Liver (tissue), 8 donors: ENCODE measurements at regions not wholly inside any gene's neighbourhood (a gene's known extent, or its start where the extent isn't known, plus 50 kb on each side); places are given as distances from the start of the nearest gene placed in this dataset.
"Not testable (repeated sequence)": the region's sequence is repeated elsewhere in the genome, so short reads cannot be mapped to it uniquely, and the experiment has no call there.

Experiments used
- DNase-seq: peaks from one replicate; pipeline ENCODE4 v3.0.0-alpha.2; 2017; ENCODE audit warnings: low spot score
- H3K27ac ChIP-seq, 2 donors: one replicate each; pipeline ENCODE4 v1.7.0; 2013; ENCODE audit warnings: inconsistent platforms in 2 of 2, low read length in 2 of 2, control low read depth in 1 of 2, low read depth in 1 of 2, mild to moderate bottlenecking in 1 of 2
- H3K27me3 ChIP-seq, 4 donors: one replicate each; pipeline versions ENCODE4 v1.6.1 to v1.7.0; 2013; ENCODE audit warnings: low read length in 3 of 4, inconsistent platforms in 1 of 4, mild to moderate bottlenecking in 1 of 4, moderate library complexity in 1 of 4; ENCODE audit not compliant: control insufficient read depth in 4 of 4, insufficient read depth in 4 of 4
- H3K36me3 ChIP-seq, 4 donors: one replicate each; pipeline versions ENCODE4 v1.6.1 to v1.7.0; 2013; ENCODE audit warnings: low read length in 3 of 4, mild to moderate bottlenecking in 3 of 4, low read depth in 1 of 4, moderate library complexity in 1 of 4; ENCODE audit not compliant: control insufficient read depth in 4 of 4, insufficient read depth in 3 of 4
- H3K4me1 ChIP-seq, 4 donors: one replicate each; pipeline versions ENCODE4 v1.6.1 to v1.7.0; 2013; ENCODE audit warnings: low read length in 3 of 4, mild to moderate bottlenecking in 3 of 4, moderate library complexity in 1 of 4; ENCODE audit not compliant: control insufficient read depth in 4 of 4, insufficient read depth in 4 of 4
- H3K4me3 ChIP-seq, 3 donors: one replicate each; pipeline versions ENCODE4 v1.6.1 to v1.7.0; 2013; ENCODE audit warnings: low read length in 3 of 3, control low read depth in 1 of 3, low read depth in 1 of 3, mild to moderate bottlenecking in 1 of 3
- H3K9ac ChIP-seq, 2 donors: one replicate each; pipeline ENCODE4 v1.7.0; 2013; ENCODE audit warnings: low read length in 2 of 2, mild to moderate bottlenecking in 2 of 2, moderate library complexity in 2 of 2, control low read depth in 1 of 2, low read depth in 1 of 2
- H3K9me3 ChIP-seq, 4 donors: one replicate each; pipeline versions ENCODE4 v1.6.1 to v1.7.0; 2013; ENCODE audit warnings: low read length in 3 of 4; ENCODE audit not compliant: control insufficient read depth in 4 of 4
- ATF3 ChIP-seq: IDR thresholded peaks from 2 replicates; pipeline ENCODE4 v1.6.1; 2016; ENCODE audit warnings: antibody characterized with exemption
- CTCF ChIP-seq: fragments of 150-350 bp; IDR thresholded peaks from 2 replicates; pipeline ENCODE4 v1.5.1; 2017; ENCODE audit warnings: improper control_type of control experiment, low read depth, low read length; ENCODE audit not compliant: missing input control
- EGR1 ChIP-seq, 2 donors: IDR thresholded peaks; 2 replicates each; pipeline ENCODE4 v1.6.1; 2016 to 2018; ENCODE audit warnings: antibody characterized with exemption in 2 of 2, low read depth in 2 of 2
- FOXA1 ChIP-seq: IDR thresholded peaks from 2 replicates; pipeline ENCODE4 v1.6.1; 2016; ENCODE audit warnings: antibody characterized with exemption
- GABPA ChIP-seq, 2 donors: IDR thresholded peaks in 1 of 2; conservative IDR thresholded peaks in 1 of 2; 2 replicates each; pipeline ENCODE4 v1.6.1; 2016; ENCODE audit warnings: antibody characterized with exemption in 2 of 2, mild to moderate bottlenecking in 1 of 2, moderate library complexity in 1 of 2
- HNF4A ChIP-seq, 2 donors: conservative IDR thresholded peaks; 2 replicates each; pipeline ENCODE4 v1.6.1; 2016; ENCODE audit warnings: antibody characterized with exemption in 2 of 2, mild to moderate bottlenecking in 2 of 2
- HNF4G ChIP-seq: IDR thresholded peaks from 2 replicates; pipeline ENCODE4 v1.6.1; 2016; ENCODE audit warnings: antibody characterized with exemption
- JUND ChIP-seq, 2 donors: IDR thresholded peaks; 2 replicates each; pipeline ENCODE4 v1.6.1; 2016; ENCODE audit warnings: antibody characterized with exemption in 2 of 2
- MAX ChIP-seq: IDR thresholded peaks from 2 replicates; pipeline ENCODE4 v1.6.1; 2016; ENCODE audit warnings: antibody characterized with exemption
- NR2F2 ChIP-seq: IDR thresholded peaks from 2 replicates; pipeline ENCODE4 v1.6.1; 2016; ENCODE audit warnings: antibody characterized with exemption
- RAD21 ChIP-seq, 2 donors: IDR thresholded peaks; 2 replicates each; pipeline ENCODE4 v1.6.1; 2016; ENCODE audit warnings: antibody characterized with exemption in 2 of 2, mild to moderate bottlenecking in 2 of 2
- REST ChIP-seq: IDR thresholded peaks from 2 replicates; pipeline ENCODE4 v1.6.1; 2016; ENCODE audit warnings: antibody characterized with exemption, mild to moderate bottlenecking
- SP1 ChIP-seq: IDR thresholded peaks from 2 replicates; pipeline ENCODE4 v1.6.1; 2018; ENCODE audit warnings: antibody characterized with exemption, mild to moderate bottlenecking
- TAF1 ChIP-seq: conservative IDR thresholded peaks from 2 replicates; pipeline ENCODE4 v1.6.1; 2016; ENCODE audit warnings: antibody characterized with exemption, mild to moderate bottlenecking
- YY1 ChIP-seq: IDR thresholded peaks from 2 replicates; pipeline ENCODE4 v1.6.1; 2016; ENCODE audit warnings: antibody characterized with exemption, mild to moderate bottlenecking
- WGBS: extraction: QIAGEN DNeasy Blood & Tissue Kit; methylation state at CpG from one replicate; pipeline ENCODE4 v1.1.7; 2013; 5-methylcytosine and 5-hydroxymethylcytosine counted together
- TF ChIP-seq, protein P1 (sequence below): IDR thresholded peaks from 2 replicates; pipeline ENCODE4 v1.6.1; 2016; ENCODE audit warnings: antibody characterized with exemption
- donor health status: healthy.
- donor health status: healthy.
- donor health status: healthy.
- donor health status: healthy.
- donor health status: healthy.

DNA sequence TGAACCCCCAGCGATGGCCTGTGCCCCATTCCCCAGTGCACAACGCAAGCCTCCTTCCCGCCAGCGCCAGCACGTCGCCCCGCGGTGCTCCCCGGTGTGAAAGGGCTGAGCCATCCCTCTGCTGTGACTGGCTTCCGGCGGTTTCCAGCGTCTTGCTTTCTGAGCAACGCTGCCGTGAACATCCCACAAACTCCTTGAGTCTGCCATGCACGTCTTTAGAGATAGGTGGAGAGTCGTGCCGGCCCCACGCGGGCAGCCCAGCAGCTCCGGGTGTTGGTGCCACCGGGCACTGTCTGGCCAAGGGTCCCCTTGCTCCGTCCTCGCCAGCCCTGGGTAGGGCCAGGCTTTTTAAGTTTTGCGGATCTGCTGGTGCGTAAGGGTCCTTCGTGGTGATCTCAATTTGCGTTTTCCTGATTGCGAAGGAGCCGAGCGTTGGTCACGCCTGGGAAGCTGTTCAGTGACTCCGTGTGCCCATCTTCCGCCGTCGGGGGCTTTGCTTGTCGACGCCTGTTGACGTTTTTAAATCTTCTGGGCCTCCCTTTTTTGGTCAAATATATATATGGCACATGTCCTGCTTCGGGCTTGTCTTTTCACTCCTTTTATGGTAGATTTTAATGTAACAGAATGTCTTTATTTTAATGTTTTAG is 70.6 kb downstream of the FOXL3 start:
- no peak for DNase-seq

DNA sequence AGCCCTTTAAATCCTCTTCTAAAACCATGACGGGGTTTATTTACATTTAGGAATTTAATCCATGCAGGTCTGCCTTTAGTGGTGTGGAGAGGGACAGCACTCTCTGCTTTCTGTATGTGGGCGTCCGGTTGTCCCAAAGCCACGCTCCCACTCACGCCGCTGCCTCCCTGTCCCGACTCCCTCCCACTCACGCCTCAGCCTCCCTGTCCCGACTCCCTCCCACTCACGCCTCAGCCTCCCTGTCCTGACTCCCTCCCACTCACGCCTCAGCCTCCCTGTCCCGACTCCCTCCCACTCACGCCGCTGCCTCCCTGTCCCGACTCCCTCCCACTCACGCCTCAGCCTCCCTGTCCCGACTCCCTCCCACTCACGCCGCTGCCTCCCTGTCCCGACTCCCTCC is 71.2 kb downstream of the FOXL3 start:
- H3K4me1 ChIP-seq, H3K36me3 ChIP-seq, DNase-seq, H3K27me3 ChIP-seq, H3K9me3 ChIP-seq, H3K27ac ChIP-seq, H3K9ac ChIP-seq, H3K4me3 ChIP-seq: not testable (repeated sequence)
- WGBS: 89% methylated on average over 20 of the region's 20 CpGs

More for the DNA sequence above, 70.6 kb downstream of the FOXL3 start:
- Histone ChIP-seq H3K27me3 (peaks cover 0 to 2% (median 0%) of the 10 kb centered on the region in 4 donors), H3K9ac (no peak overlapping the region), H3K4me3 (no peak overlapping the region), H3K9me3 (peaks cover 0 to 9% (median 0%) of the 10 kb centered on the region in 4 donors), H3K27ac (no peak overlapping the region), H3K4me1 (peaks cover 2 to 3% (median 2%) of the 10 kb centered on the region in 4 donors), H3K36me3 (no peaks in the 10 kb centered on the region)
- 80% methylated on average over 39 of the region's 39 CpGs for WGBS
- TF ChIP-seq EGR1 (IDR thresholded peaks at IDR 0.05; ENCODE audit: low read depth in 2 of 2) (no peak), HNF4G (no peak), REST (no peak), RAD21 (IDR thresholded peaks at IDR 0.05) (no peak), CTCF (no peak), HNF4A (conservative IDR thresholded peaks at IDR 0.05) (no peak), GABPA (IDR thresholded peaks at IDR 0.05 in 1 of 2, conservative IDR thresholded peaks at IDR 0.05 in 1 of 2) (no peak), NR2F2 (no peak), JUND (IDR thresholded peaks at IDR 0.05) (no peak), ATF3 (no peak), MAX (no peak), SP1 (no peak), TAF1 (no peak), FOXA1 (no peak), YY1 (no peak)
- TF ChIP-seq, protein P1, sequence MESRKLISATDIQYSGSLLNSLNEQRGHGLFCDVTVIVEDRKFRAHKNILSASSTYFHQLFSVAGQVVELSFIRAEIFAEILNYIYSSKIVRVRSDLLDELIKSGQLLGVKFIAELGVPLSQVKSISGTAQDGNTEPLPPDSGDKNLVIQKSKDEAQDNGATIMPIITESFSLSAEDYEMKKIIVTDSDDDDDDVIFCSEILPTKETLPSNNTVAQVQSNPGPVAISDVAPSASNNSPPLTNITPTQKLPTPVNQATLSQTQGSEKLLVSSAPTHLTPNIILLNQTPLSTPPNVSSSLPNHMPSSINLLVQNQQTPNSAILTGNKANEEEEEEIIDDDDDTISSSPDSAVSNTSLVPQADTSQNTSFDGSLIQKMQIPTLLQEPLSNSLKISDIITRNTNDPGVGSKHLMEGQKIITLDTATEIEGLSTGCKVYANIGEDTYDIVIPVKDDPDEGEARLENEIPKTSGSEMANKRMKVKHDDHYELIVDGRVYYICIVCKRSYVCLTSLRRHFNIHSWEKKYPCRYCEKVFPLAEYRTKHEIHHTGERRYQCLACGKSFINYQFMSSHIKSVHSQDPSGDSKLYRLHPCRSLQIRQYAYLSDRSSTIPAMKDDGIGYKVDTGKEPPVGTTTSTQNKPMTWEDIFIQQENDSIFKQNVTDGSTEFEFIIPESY: no peak
